ENCODE measurements at regions not wholly inside any gene's neighbourhood (a gene's known extent, or its start where the extent isn't known, plus 50 kb on each side); places are given as distances from the start of the nearest gene placed in this dataset.
"Not testable (repeated sequence)": the region's sequence is repeated elsewhere in the genome, so short reads cannot be mapped to it uniquely, and the experiment has no call there.

GRCh38 chr4:33740871-33741270, 2503.4 kb downstream of the ARAP2 start:
- not testable (repeated sequence) for TF ChIP-seq CTCF (IDR thresholded peaks at IDR 0.05 in 4 of 5, conservative IDR thresholded peaks at IDR 0.05 in 1 of 5); POLR2A (IDR thresholded peaks at IDR 0.05)
